Calu3 (cell line): ENCODE measurements at regions not wholly inside any gene's neighbourhood (a gene's known extent, or its start where the extent isn't known, plus 50 kb on each side); places are given as distances from the start of the nearest gene placed in this dataset.

Source experiments
- BruUV-seq: library from RNA; stranded (reverse); fragments of 400-500 nt; replicated peaks from 2 replicates; lab custom pipeline; 2021; lab: Mats Ljungman, UMichigan
- CTCF ChIA-PET: fragments of 300-600 bp; sonication (Branson Sonifier 250); formaldehyde crosslinking; loops from one replicate; lab custom pipeline; 2022; ENCODE audit warnings: antibody characterized with exemption; lab: Charles Lee
- DNase-seq: peaks from one replicate; pipeline ENCODE4 v3.0.0; 2022
- H3K27ac Mint-ChIP-seq: one replicate; pipeline ENCODE4 v1.8.0; 2022; ENCODE audit warnings: mixed read lengths; ENCODE audit not compliant: unreplicated experiment
- H3K27me3 Mint-ChIP-seq: one replicate; pipeline ENCODE4 v1.8.0; 2022; ENCODE audit warnings: mixed read lengths; ENCODE audit not compliant: unreplicated experiment
- H3K36me3 Mint-ChIP-seq: one replicate; pipeline ENCODE4 v1.8.0; 2022; ENCODE audit warnings: mild to moderate bottlenecking, moderate library complexity, mixed read lengths; ENCODE audit not compliant: insufficient read depth, unreplicated experiment
- H3K4me1 Mint-ChIP-seq: one replicate; pipeline ENCODE4 v1.8.0; 2022; ENCODE audit warnings: mild to moderate bottlenecking, low read depth, mixed read lengths; ENCODE audit not compliant: unreplicated experiment
- H3K4me3 Mint-ChIP-seq: one replicate; pipeline ENCODE4 v1.8.0; 2022; ENCODE audit warnings: mild to moderate bottlenecking, low read depth, moderate library complexity, mixed read lengths; ENCODE audit not compliant: unreplicated experiment
- H3K9me3 Mint-ChIP-seq: one replicate; pipeline ENCODE4 v1.8.0; 2022; ENCODE audit warnings: low read depth, mixed read lengths; ENCODE audit not compliant: unreplicated experiment
- intact Hi-C: fragments of 100-400 bp; cut with micrococcal nuclease; formaldehyde crosslinking; loops from one replicate; pipeline ENCODE4 v1.10.0; 2022; ENCODE audit not compliant: unreplicated experiment
- TF ChIP-seq, protein P1 (sequence below): fragments of 200-600 bp; IDR thresholded peaks from one replicate; pipeline ENCODE4 v1.8.0; 2022; ENCODE audit warnings: antibody characterized with exemption; ENCODE audit not compliant: unreplicated experiment

DNA sequence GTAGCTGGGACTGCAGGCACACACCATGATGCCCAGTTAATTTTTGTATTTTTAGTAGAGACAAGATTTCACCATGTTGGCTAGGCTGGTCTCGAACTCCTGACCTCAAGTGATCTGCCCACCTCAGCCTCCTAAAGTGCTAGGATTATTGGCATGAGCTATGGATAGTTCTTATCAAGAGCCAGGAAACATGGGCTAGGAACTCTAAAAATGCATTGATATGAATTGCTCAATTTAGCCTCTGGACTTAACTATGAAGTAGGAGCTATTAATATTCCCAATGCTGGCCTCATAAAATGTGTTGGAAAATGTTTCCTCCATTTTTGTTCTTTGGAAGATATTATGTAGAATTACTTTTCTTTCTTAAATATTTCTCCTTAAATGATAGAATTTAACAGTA lies 82.8 kb upstream of the PEX5L start:
- intact Hi-C loops, result no loop called here
- Mint-ChIP-seq H3K27ac (no peak overlapping the region), H3K4me1 (no peaks in the 10 kb centered on the region), H3K27me3 (no peaks in the 10 kb centered on the region), H3K4me3 (no peak overlapping the region), H3K9me3 (peaks cover 6% of the 10 kb centered on the region), H3K36me3 (no peaks in the 10 kb centered on the region)
- DNase-seq, result no peak
- TF ChIP-seq, protein P1, sequence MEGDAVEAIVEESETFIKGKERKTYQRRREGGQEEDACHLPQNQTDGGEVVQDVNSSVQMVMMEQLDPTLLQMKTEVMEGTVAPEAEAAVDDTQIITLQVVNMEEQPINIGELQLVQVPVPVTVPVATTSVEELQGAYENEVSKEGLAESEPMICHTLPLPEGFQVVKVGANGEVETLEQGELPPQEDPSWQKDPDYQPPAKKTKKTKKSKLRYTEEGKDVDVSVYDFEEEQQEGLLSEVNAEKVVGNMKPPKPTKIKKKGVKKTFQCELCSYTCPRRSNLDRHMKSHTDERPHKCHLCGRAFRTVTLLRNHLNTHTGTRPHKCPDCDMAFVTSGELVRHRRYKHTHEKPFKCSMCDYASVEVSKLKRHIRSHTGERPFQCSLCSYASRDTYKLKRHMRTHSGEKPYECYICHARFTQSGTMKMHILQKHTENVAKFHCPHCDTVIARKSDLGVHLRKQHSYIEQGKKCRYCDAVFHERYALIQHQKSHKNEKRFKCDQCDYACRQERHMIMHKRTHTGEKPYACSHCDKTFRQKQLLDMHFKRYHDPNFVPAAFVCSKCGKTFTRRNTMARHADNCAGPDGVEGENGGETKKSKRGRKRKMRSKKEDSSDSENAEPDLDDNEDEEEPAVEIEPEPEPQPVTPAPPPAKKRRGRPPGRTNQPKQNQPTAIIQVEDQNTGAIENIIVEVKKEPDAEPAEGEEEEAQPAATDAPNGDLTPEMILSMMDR, result no peak
- CTCF ChIA-PET, result no interaction called here
- BruUV-seq, result no TSS peak

DNA sequence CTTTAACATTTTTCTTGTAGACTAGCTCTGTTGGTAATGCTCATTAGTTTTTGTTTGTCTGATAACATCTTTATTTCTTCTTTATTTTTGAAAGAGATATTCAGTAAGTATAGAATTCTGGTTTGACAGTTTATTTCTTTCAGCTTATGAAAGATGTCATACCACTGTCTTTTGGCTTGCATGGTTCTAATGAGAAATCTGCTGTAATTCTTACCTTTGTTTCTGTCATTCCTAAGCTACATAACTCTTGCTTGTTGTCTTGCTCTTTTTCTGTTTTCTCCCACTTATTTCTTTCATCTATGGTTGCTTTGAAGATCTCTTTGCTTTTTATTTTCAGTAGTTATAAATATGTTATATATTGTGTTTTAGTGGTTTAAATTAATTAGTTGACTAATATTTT lies 87.2 kb upstream of the PEX5L start:
- DNase-seq, result no peak
- H3K4me1 Mint-ChIP-seq, result peaks cover 2% of the 10 kb centered on the region
- TF ChIP-seq, protein P1, result no peak
- intact Hi-C loops, result no loop called here
- no TSS peak for BruUV-seq
- CTCF ChIA-PET, result interaction anchor here (0.5 to 1.1 kb wide), 2 partner anchors 13 to 288 kb away, joined by 3 read pairs; no protein-coding TSS in a partner anchor
- H3K27ac Mint-ChIP-seq, result no peak overlapping the region
- peaks cover 22% of the 10 kb centered on the region for H3K9me3 Mint-ChIP-seq
- H3K27me3 Mint-ChIP-seq, result no peaks in the 10 kb centered on the region
- no peaks in the 10 kb centered on the region for H3K36me3 Mint-ChIP-seq
- no peak overlapping the region for H3K4me3 Mint-ChIP-seq

DNA sequence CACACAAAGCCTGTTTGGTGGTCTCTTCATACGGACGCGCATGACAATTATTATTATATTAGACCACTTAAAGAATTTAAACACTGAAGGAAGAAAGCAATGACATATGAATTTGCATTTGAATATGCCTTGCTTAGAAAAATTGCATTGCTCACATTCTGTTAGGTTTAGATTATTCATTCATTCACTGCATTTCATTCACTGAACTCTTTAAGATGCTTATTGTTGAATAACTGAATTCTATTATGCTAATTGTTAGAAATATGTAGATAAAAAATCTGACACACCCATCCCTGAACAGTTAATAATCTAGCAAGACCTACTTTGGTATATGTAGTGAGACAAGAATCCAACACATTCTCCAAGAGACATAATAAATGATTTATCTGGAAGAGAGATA lies 94.4 kb upstream of the PEX5L start:
- DNase-seq, result no peak
- BruUV-seq, result no TSS peak
- intact Hi-C loops, result no loop called here
- peaks cover 20% of the 10 kb centered on the region for H3K9me3 Mint-ChIP-seq
- CTCF ChIA-PET, result interaction anchor here (0.6 kb wide), 1 partner anchor 417 kb away, joined by 3 read pairs; no protein-coding TSS in a partner anchor
- peaks cover 8% of the 10 kb centered on the region for H3K4me1 Mint-ChIP-seq
- no peaks in the 10 kb centered on the region for H3K27me3 Mint-ChIP-seq
- TF ChIP-seq, protein P1, result no peak
- no peak overlapping the region for H3K27ac Mint-ChIP-seq
- H3K4me3 Mint-ChIP-seq, result no peak overlapping the region
- H3K36me3 Mint-ChIP-seq, result no peaks in the 10 kb centered on the region

DNA sequence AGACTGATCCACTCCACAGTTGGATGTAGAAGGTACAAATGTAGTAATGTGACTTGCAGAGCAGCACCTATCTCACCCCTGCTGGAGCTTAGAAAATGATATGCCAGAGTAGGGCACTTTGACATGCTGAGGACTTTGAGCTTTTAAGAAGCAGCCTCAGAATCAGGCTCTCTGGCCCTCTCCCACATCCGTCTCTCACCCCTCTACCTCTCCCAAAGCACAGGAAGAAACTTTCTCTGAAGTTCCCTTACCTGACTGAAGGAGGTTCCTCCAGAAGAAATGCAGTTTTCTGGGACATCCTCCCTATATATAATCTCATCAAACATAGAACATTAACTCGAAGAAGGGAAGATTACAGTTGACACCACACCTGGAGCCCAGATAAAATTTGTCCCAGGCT lies 98.4 kb upstream of the PEX5L start:
- Mint-ChIP-seq H3K4me1 (no peaks in the 10 kb centered on the region), H3K27ac (no peak overlapping the region), H3K27me3 (no peaks in the 10 kb centered on the region), H3K9me3 (peaks cover 6% of the 10 kb centered on the region), H3K36me3 (no peaks in the 10 kb centered on the region), H3K4me3 (no peak overlapping the region)
- no peak for DNase-seq
- BruUV-seq, result no TSS peak
- CTCF ChIA-PET, result no interaction called here
- TF ChIP-seq, protein P1, result no peak
- intact Hi-C loops, result no loop called here
